K562 (cell line): ENCODE measurements at regions not wholly inside any gene's neighbourhood (a gene's known extent, or its start where the extent isn't known, plus 50 kb on each side); places are given as distances from the start of the nearest gene placed in this dataset.

Source experiments
- ATAC-seq: fragments of 200-7000 bp; cut with Tn5 transposase; 3 replicates; pipeline ENCODE4 v1.9.1; 2020; ENCODE audit warnings: moderate library complexity
- BruUV-seq: library from RNA; stranded (reverse); fragments of 400-500 nt; replicated peaks from 2 replicates; lab custom pipeline; 2021; lab: Mats Ljungman, UMichigan
- CTCF ChIA-PET: fragments of 300-600 bp; formaldehyde crosslinking; extraction: SDS; loops from one replicate; lab custom pipeline; 2021; ENCODE audit warnings: low intra/inter-chr PET ratio; lab: Yijun Ruan, JAX
- POLR2A ChIA-PET: fragments of 300-600, 350-650 bp; sonication (Branson Sonifier 250); formaldehyde crosslinking; extraction: SDS; loops from one replicate; lab custom pipeline; 2021; ENCODE audit warnings: antibody characterized with exemption, inconsistent platforms; lab: Yijun Ruan, JAX
- DNase-seq, 4 experiments: peaks; one replicate each; pipeline versions ENCODE4 v3.0.0 to v3.0.0-alpha.2; 2011 to 2018; ENCODE audit warnings: low spot score in 3 of 4, mixed read lengths in 3 of 4; ENCODE audit errors: extremely low read depth in 1 of 4
- FAIRE-seq: peaks from 2 replicates; lab custom pipeline; 2011; peaks lifted over from hg19 to GRCh38; lab: Jason Lieb, UNC
- H2AFZ ChIP-seq: 2 replicates; pipeline ENCODE4 v1.6.0; 2011; ENCODE audit warnings: low read depth, low read length, control low read depth, inconsistent platforms
- H3K27ac ChIP-seq: fragments of 200-600 bp; 3 replicates; pipeline ENCODE4 v1.8.0; 2011; ENCODE audit warnings: low read depth, mild to moderate bottlenecking, control low read depth, inconsistent platforms, low read length, moderate library complexity, mixed read lengths; ENCODE audit errors: extremely low read depth
- H3K27me3 ChIP-seq, 2 experiments: fragments of 300-600 bp in 1 of 2; 2 replicates in 1 of 2; 3 replicates in 1 of 2; pipeline versions ENCODE4 v1.6.0 to v1.8.0; 2011; ENCODE audit warnings: inconsistent platforms in 2 of 2, low read length in 2 of 2, mild to moderate bottlenecking in 1 of 2, mixed read lengths in 1 of 2, moderate library complexity in 1 of 2; ENCODE audit not compliant: control insufficient read depth in 2 of 2, insufficient read depth in 2 of 2
- H3K36me3 ChIP-seq: fragments of 300-600 bp; 3 replicates; pipeline ENCODE4 v1.8.0; 2011; ENCODE audit warnings: mild to moderate bottlenecking, low read length, inconsistent platforms; ENCODE audit not compliant: control insufficient read depth, insufficient read depth
- H3K4me1 ChIP-seq, 2 experiments: fragments of 200-600 bp in 1 of 2; replicated peaks in 1 of 2; 2 replicates in 1 of 2; 3 replicates in 1 of 2; pipeline versions ENCODE4 v1.5.1 to v1.8.0; 2011; ENCODE audit warnings: inconsistent platforms in 2 of 2, low read length in 2 of 2, mild to moderate bottlenecking in 1 of 2, mixed read lengths in 1 of 2, moderate library complexity in 1 of 2; ENCODE audit not compliant: control insufficient read depth in 2 of 2, insufficient read depth in 2 of 2
- H3K4me2 ChIP-seq: 2 replicates; pipeline ENCODE4 v1.6.1; 2011; ENCODE audit warnings: low read length, control low read depth, inconsistent platforms, mixed read lengths; ENCODE audit not compliant: insufficient read depth
- H3K4me3 ChIP-seq: fragments of 200-600 bp; sonication (generic), shearing (Covaris generic); 2 replicates; pipeline ENCODE4 v1.5.1; 2016; ENCODE audit warnings: control low read depth, inconsistent platforms
- H3K79me2 ChIP-seq: fragments of 200-600 bp; 3 replicates; pipeline ENCODE4 v1.8.0; 2011; ENCODE audit warnings: low read length, inconsistent platforms; ENCODE audit not compliant: control insufficient read depth, insufficient read depth
- H3K9ac ChIP-seq, 2 experiments: 2 replicates each; pipeline versions ENCODE4 v1.6.0 to v1.6.1; 2011; ENCODE audit warnings: low read depth in 2 of 2, low read length in 2 of 2, control low read depth in 1 of 2, inconsistent platforms in 1 of 2, mild to moderate bottlenecking in 1 of 2, mixed read lengths in 1 of 2; ENCODE audit not compliant: insufficient read depth in 1 of 2
- H3K9me1 ChIP-seq: one replicate; pipeline ENCODE4 v1.6.0; 2011; ENCODE audit warnings: inconsistent platforms, mild to moderate bottlenecking, low read length, moderate library complexity; ENCODE audit not compliant: control insufficient read depth, insufficient read depth
- H3K9me3 ChIP-seq: replicated peaks from 2 replicates; pipeline ENCODE4 v1.5.1; 2011; ENCODE audit warnings: low read depth, low read length, inconsistent platforms; ENCODE audit not compliant: control insufficient read depth, insufficient read depth
- H4K20me1 ChIP-seq: replicated peaks from 2 replicates; pipeline ENCODE4 v1.6.1; 2011; ENCODE audit warnings: low read length, inconsistent platforms, mixed read lengths; ENCODE audit not compliant: control insufficient read depth, insufficient read depth
- AFF1 ChIP-seq, 2 experiments: fragments of 450-650 bp; IDR thresholded peaks; 2 replicates each; pipeline ENCODE4 v1.6.1; 2018; ENCODE audit warnings: mild to moderate bottlenecking in 2 of 2, low read depth in 1 of 2; ENCODE audit not compliant: partially characterized antibody in 2 of 2
- CHD1 ChIP-seq: fragments of 200-600 bp; sonication (generic); IDR thresholded peaks from one replicate; pipeline ENCODE4 v1.6.1; 2012; ENCODE audit warnings: mild to moderate bottlenecking, moderate library complexity, low read length, inconsistent platforms
- EGR1 ChIP-seq: fragments of 450-650 bp; conservative IDR thresholded peaks from 2 replicates; pipeline ENCODE4 v1.6.1; 2017; ENCODE audit warnings: mild to moderate bottlenecking
- KAT7 ChIP-seq: sonication (generic); formaldehyde crosslinking; IDR thresholded peaks from 2 replicates; pipeline ENCODE4 v1.8.0; 2022; ENCODE audit warnings: missing genetic modification reagents, mild to moderate bottlenecking, borderline replicate concordance
- NCOA4 ChIP-seq: fragments of 450-650 bp; IDR thresholded peaks from 2 replicates; pipeline ENCODE4 v1.6.1; 2018; ENCODE audit warnings: mild to moderate bottlenecking; ENCODE audit not compliant: partially characterized antibody
- PURB ChIP-seq: sonication (generic); formaldehyde crosslinking; IDR thresholded peaks from 2 replicates; pipeline ENCODE4 v1.9.0; 2021; ENCODE audit warnings: low read depth, mild to moderate bottlenecking, missing genetic modification reagents
- RBM22 ChIP-seq: fragments of 200-400 bp; formaldehyde crosslinking; IDR thresholded peaks from 2 replicates; pipeline ENCODE4 v1.6.1; 2018; ENCODE audit warnings: low read length, low read depth; ENCODE audit not compliant: poor library complexity, severe bottlenecking
- SAFB ChIP-seq: fragments of 200-400 bp; formaldehyde crosslinking; IDR thresholded peaks from 2 replicates; pipeline ENCODE4 v1.6.1; 2017; ENCODE audit warnings: low read depth, low read length, borderline replicate concordance
- SRSF3 ChIP-seq: fragments of 200-400 bp; formaldehyde crosslinking; IDR thresholded peaks from 2 replicates; pipeline ENCODE4 v1.6.1; 2016; ENCODE audit warnings: mild to moderate bottlenecking, low read length, moderate library complexity; ENCODE audit not compliant: insufficient read depth
- WGBS: fragments of 100-300 bp; shearing (Covaris generic); methylation state at CpG from one replicate; pipeline ENCODE4 v1.1.6; 2016; ENCODE audit warnings: low coverage, mixed read lengths; ENCODE audit not compliant: insufficient coverage; ENCODE audit errors: missing lambda C conversion rate; 5-methylcytosine and 5-hydroxymethylcytosine counted together
- in situ Hi-C: fragments of 300-500 bp; cut with MboI; formaldehyde crosslinking; loops from 4 replicates; pipeline ENCODE4 v1.15.0; 2018; ENCODE audit warnings: inconsistent platforms, mixed read lengths
- intact Hi-C: fragments of 100-400 bp; cut with micrococcal nuclease; formaldehyde crosslinking; loops from 2 replicates; pipeline ENCODE4 v1.14.2; 2022
- TF ChIP-seq, protein P1 (sequence below): sonication (generic); formaldehyde crosslinking; IDR thresholded peaks from 2 replicates; pipeline ENCODE4 v1.8.0; 2023; ENCODE audit warnings: missing genetic modification reagents, mild to moderate bottlenecking, borderline replicate concordance
- TF ChIP-seq, protein P2 (sequence below): fragments of 450-650 bp; formaldehyde crosslinking; IDR thresholded peaks from 2 replicates; pipeline ENCODE4 v1.4.0; 2022; ENCODE audit warnings: missing genetic modification characterization

- no peak overlapping the region for H3K4me2 ChIP-seq
- WGBS = 0% methylated on average over 2 of the region's 2 CpGs
- no peak overlapping the region for H3K9ac ChIP-seq
- H3K4me1 ChIP-seq = no peaks in the 10 kb centered on the region
- no peaks in the 10 kb centered on the region for H3K9me1 ChIP-seq
- in situ Hi-C loops (no loop called here), intact Hi-C loops (no loop called here)
- no peaks in the 10 kb centered on the region for H4K20me1 ChIP-seq
- H3K79me2 ChIP-seq = no peaks in the 10 kb centered on the region
- ChIA-PET POLR2A (no interaction called here), CTCF (no interaction called here)
- FAIRE-seq (no peak), ATAC-seq (no peak), DNase-seq (no peak)
- no peak overlapping the region for H2AFZ ChIP-seq
- H3K27me3 ChIP-seq = no peaks in the 10 kb centered on the region
- H3K27ac ChIP-seq = no peak overlapping the region
- BruUV-seq = no TSS peak
- no peak overlapping the region for H3K4me3 ChIP-seq
- H3K36me3 ChIP-seq = no peaks in the 10 kb centered on the region
- no peaks in the 10 kb centered on the region; the same call in 1 of the 2 replicates for H3K9me3 ChIP-seq
- TF ChIP-seq SRSF3 (no peak), PURB (CRISPR knock-in tag) (no peak), RBM22 (no peak), EGR1 (no peak), KAT7 (CRISPR knock-in tag) (no peak), AFF1 (IDR thresholded peaks at IDR 0.05; ENCODE audit: low read depth in 1 of 2, partially characterized antibody in 2 of 2) (no peak), SAFB (no peak), NCOA4 (no peak), CHD1 (no peak)
- TF ChIP-seq, protein P1, sequence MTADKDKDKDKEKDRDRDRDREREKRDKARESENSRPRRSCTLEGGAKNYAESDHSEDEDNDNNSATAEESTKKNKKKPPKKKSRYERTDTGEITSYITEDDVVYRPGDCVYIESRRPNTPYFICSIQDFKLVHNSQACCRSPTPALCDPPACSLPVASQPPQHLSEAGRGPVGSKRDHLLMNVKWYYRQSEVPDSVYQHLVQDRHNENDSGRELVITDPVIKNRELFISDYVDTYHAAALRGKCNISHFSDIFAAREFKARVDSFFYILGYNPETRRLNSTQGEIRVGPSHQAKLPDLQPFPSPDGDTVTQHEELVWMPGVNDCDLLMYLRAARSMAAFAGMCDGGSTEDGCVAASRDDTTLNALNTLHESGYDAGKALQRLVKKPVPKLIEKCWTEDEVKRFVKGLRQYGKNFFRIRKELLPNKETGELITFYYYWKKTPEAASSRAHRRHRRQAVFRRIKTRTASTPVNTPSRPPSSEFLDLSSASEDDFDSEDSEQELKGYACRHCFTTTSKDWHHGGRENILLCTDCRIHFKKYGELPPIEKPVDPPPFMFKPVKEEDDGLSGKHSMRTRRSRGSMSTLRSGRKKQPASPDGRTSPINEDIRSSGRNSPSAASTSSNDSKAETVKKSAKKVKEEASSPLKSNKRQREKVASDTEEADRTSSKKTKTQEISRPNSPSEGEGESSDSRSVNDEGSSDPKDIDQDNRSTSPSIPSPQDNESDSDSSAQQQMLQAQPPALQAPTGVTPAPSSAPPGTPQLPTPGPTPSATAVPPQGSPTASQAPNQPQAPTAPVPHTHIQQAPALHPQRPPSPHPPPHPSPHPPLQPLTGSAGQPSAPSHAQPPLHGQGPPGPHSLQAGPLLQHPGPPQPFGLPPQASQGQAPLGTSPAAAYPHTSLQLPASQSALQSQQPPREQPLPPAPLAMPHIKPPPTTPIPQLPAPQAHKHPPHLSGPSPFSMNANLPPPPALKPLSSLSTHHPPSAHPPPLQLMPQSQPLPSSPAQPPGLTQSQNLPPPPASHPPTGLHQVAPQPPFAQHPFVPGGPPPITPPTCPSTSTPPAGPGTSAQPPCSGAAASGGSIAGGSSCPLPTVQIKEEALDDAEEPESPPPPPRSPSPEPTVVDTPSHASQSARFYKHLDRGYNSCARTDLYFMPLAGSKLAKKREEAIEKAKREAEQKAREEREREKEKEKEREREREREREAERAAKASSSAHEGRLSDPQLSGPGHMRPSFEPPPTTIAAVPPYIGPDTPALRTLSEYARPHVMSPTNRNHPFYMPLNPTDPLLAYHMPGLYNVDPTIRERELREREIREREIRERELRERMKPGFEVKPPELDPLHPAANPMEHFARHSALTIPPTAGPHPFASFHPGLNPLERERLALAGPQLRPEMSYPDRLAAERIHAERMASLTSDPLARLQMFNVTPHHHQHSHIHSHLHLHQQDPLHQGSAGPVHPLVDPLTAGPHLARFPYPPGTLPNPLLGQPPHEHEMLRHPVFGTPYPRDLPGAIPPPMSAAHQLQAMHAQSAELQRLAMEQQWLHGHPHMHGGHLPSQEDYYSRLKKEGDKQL (CRISPR knock-in tag) = no peak
- TF ChIP-seq, protein P2, sequence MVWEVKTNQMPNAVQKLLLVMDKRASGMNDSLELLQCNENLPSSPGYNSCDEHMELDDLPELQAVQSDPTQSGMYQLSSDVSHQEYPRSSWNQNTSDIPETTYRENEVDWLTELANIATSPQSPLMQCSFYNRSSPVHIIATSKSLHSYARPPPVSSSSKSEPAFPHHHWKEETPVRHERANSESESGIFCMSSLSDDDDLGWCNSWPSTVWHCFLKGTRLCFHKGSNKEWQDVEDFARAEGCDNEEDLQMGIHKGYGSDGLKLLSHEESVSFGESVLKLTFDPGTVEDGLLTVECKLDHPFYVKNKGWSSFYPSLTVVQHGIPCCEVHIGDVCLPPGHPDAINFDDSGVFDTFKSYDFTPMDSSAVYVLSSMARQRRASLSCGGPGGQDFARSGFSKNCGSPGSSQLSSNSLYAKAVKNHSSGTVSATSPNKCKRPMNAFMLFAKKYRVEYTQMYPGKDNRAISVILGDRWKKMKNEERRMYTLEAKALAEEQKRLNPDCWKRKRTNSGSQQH = no peak
Measured at GRCh38 chr9:106405871-106406435, 457.0 kb upstream of the ZNF462 start.
